ENCODE measurements at regions not wholly inside any gene's neighbourhood (a gene's known extent, or its start where the extent isn't known, plus 50 kb on each side); places are given as distances from the start of the nearest gene placed in this dataset.

GRCh38 chr7:46932676-46933424, 649.1 kb downstream of the TNS3 start:
- Mint-ChIP-seq H3K9me3 (ENCODE audit: low read depth, unreplicated experiment) (peaks cover 2% of the 10 kb centered on the region), H3K27ac (ENCODE audit: unreplicated experiment) (peak overlapping the region; percentile 99), H3K36me3 (ENCODE audit: insufficient read depth, unreplicated experiment) (peaks cover 19% of the 10 kb centered on the region), H3K4me3 (ENCODE audit: low read depth, unreplicated experiment) (peak overlapping the region; percentile 18), H3K27me3 (ENCODE audit: unreplicated experiment) (no peaks in the 10 kb centered on the region), H3K4me1 (ENCODE audit: low read depth, unreplicated experiment) (peaks cover 59% of the 10 kb centered on the region)
- CTCF ChIA-PET, result interaction anchor here (1.0 to 1.4 kb wide), 2 partner anchors 24 to 147 kb away, joined by 5 to 6 read pairs; no protein-coding TSS in a partner anchor
- intact Hi-C loops (cut with micrococcal nuclease; ENCODE audit: unreplicated experiment), result loop anchor here (1.0 to 10.0 kb wide), 6 partner anchors 36 to 558 kb away; no protein-coding TSS in a partner anchor
- no peak for TF ChIP-seq CTCF (IDR thresholded peaks at IDR 0.05; ENCODE audit: unreplicated experiment)
- DNase-seq, result peak; percentile 41
- no TSS peak for BruUV-seq (replicated peaks)

GRCh38 chr7:46932306-46932675, 649.6 kb downstream of the TNS3 start:
- H3K9me3 Mint-ChIP-seq (ENCODE audit: low read depth, unreplicated experiment), result peaks cover 2% of the 10 kb centered on the region
- no TSS peak for BruUV-seq (replicated peaks)
- peaks cover 19% of the 10 kb centered on the region for H3K36me3 Mint-ChIP-seq (ENCODE audit: insufficient read depth, unreplicated experiment)
- no peak for TF ChIP-seq CTCF (IDR thresholded peaks at IDR 0.05; ENCODE audit: unreplicated experiment)
- DNase-seq, result no peak
- H3K4me3 Mint-ChIP-seq (ENCODE audit: low read depth, unreplicated experiment), result peak overlapping the region; percentile 18
- intact Hi-C loops (cut with micrococcal nuclease; ENCODE audit: unreplicated experiment), result loop anchor here (2.0 to 10.0 kb wide), 5 partner anchors 37 to 557 kb away; no protein-coding TSS in a partner anchor
- H3K27ac Mint-ChIP-seq (ENCODE audit: unreplicated experiment), result peak overlapping the region; percentile 99
- H3K27me3 Mint-ChIP-seq (ENCODE audit: unreplicated experiment), result no peaks in the 10 kb centered on the region
- peaks cover 59% of the 10 kb centered on the region for H3K4me1 Mint-ChIP-seq (ENCODE audit: low read depth, unreplicated experiment)
- CTCF ChIA-PET, result interaction anchor here (1.4 kb wide), 1 partner anchor 23 kb away, joined by 5 read pairs; no protein-coding TSS in a partner anchor

GRCh38 chr7:46930366-46930765, 651.5 kb downstream of the TNS3 start:
- no TSS peak for BruUV-seq (replicated peaks)
- peak; percentile 73 for DNase-seq
- H3K27ac Mint-ChIP-seq (ENCODE audit: unreplicated experiment), result peak overlapping the region; percentile 99
- CTCF ChIA-PET, result no interaction called here
- no peak for TF ChIP-seq CTCF (IDR thresholded peaks at IDR 0.05; ENCODE audit: unreplicated experiment)
- H3K9me3 Mint-ChIP-seq (ENCODE audit: low read depth, unreplicated experiment), result no peaks in the 10 kb centered on the region
- H3K4me3 Mint-ChIP-seq (ENCODE audit: low read depth, unreplicated experiment), result no peak overlapping the region
- H3K27me3 Mint-ChIP-seq (ENCODE audit: unreplicated experiment), result no peaks in the 10 kb centered on the region
- H3K4me1 Mint-ChIP-seq (ENCODE audit: low read depth, unreplicated experiment), result peaks cover 59% of the 10 kb centered on the region
- intact Hi-C loops (cut with micrococcal nuclease; ENCODE audit: unreplicated experiment), result loop anchor here (1.0 to 10.0 kb wide), 5 partner anchors 236 to 556 kb away; no protein-coding TSS in a partner anchor
- H3K36me3 Mint-ChIP-seq (ENCODE audit: insufficient read depth, unreplicated experiment), result peaks cover 19% of the 10 kb centered on the region

GRCh38 chr7:46929359-46929758, 652.6 kb downstream of the TNS3 start:
- peak overlapping the region; percentile 99 for H3K27ac Mint-ChIP-seq (ENCODE audit: unreplicated experiment)
- CTCF ChIA-PET, result no interaction called here

More at GRCh38 chr7:46929359-46929758, 652.6 kb downstream of the TNS3 start:
- TF ChIP-seq CTCF (IDR thresholded peaks at IDR 0.05; ENCODE audit: unreplicated experiment), result no peak
- no peak overlapping the region for H3K4me3 Mint-ChIP-seq (ENCODE audit: low read depth, unreplicated experiment)
- peaks cover under 1% of the 10 kb centered on the region for H3K9me3 Mint-ChIP-seq (ENCODE audit: low read depth, unreplicated experiment)
- DNase-seq, result no peak
- no TSS peak for BruUV-seq (replicated peaks)
- intact Hi-C loops (cut with micrococcal nuclease; ENCODE audit: unreplicated experiment), result no loop called here
- peaks cover 55% of the 10 kb centered on the region for H3K4me1 Mint-ChIP-seq (ENCODE audit: low read depth, unreplicated experiment)
- H3K36me3 Mint-ChIP-seq (ENCODE audit: insufficient read depth, unreplicated experiment), result peaks cover 17% of the 10 kb centered on the region
- no peaks in the 10 kb centered on the region for H3K27me3 Mint-ChIP-seq (ENCODE audit: unreplicated experiment)

All from Calu3 (cell line).